ENCODE measurements at regions not wholly inside any gene's neighbourhood (a gene's known extent, or its start where the extent isn't known, plus 50 kb on each side); places are given as distances from the start of the nearest gene placed in this dataset.

GRCh38 chr5:74953937-74954720, 87.9 kb upstream of the FAM169A start:
- no peak for DNase-seq

GRCh38 chr5:74953554-74953936, 87.4 kb upstream of the FAM169A start:
- DNase-seq, result no peak

GRCh38 chr5:74952406-74952805, 86.2 kb upstream of the FAM169A start:
- DNase-seq, result no peak

- DNase-seq, result no peak
Observed at GRCh38 chr5:74951865-74952264, 85.7 kb upstream of the FAM169A start.

GRCh38 chr5:74950836-74951515, 84.8 kb upstream of the FAM169A start:
- DNase-seq, result no peak

- DNase-seq, result no peak
Observed at GRCh38 chr5:74949976-74950375, 83.8 kb upstream of the FAM169A start.

GRCh38 chr5:74948031-74948546, 81.9 kb upstream of the FAM169A start:
- no peak for DNase-seq

- no peak for DNase-seq
Observed at GRCh38 chr5:74946471-74946870, 80.3 kb upstream of the FAM169A start.

- DNase-seq, result no peak
Observed at GRCh38 chr5:74945561-74946165, 79.5 kb upstream of the FAM169A start.

GRCh38 chr5:74943905-74944304, 77.7 kb upstream of the FAM169A start:
- DNase-seq, result no peak

- DNase-seq, result no peak
Observed at GRCh38 chr5:74942622-74943286, 76.6 kb upstream of the FAM169A start.

- DNase-seq, result no peak
Observed at GRCh38 chr5:74940782-74941353, 74.7 kb upstream of the FAM169A start.

- DNase-seq, result no peak
Observed at GRCh38 chr5:74938250-74938933, 72.2 kb upstream of the FAM169A start.

GRCh38 chr5:74935752-74936091, 69.5 kb upstream of the FAM169A start:
- no peak for DNase-seq

GRCh38 chr5:74934949-74935751, 69.0 kb upstream of the FAM169A start:
- peak; percentile 5 for DNase-seq

GRCh38 chr5:74927336-74927735, 61.1 kb upstream of the FAM169A start:
- no peak for DNase-seq

- DNase-seq, result peak; percentile 1
Observed at GRCh38 chr5:74919487-74919886, 53.3 kb upstream of the FAM169A start.

- no peak for DNase-seq
Observed at GRCh38 chr5:74919041-74919440, 52.9 kb upstream of the FAM169A start.

GRCh38 chr5:74918232-74918669, 52.1 kb upstream of the FAM169A start:
- no peak for DNase-seq

GRCh38 chr5:74916831-74917710, 50.9 kb upstream of the FAM169A start:
- DNase-seq, result peak; percentile 1

Data from DMS79 treated with DMSO at 0.1 percent for 48 hours (cell line).